GM18951 (cell line): ENCODE measurements at regions not wholly inside any gene's neighbourhood (a gene's known extent, or its start where the extent isn't known, plus 50 kb on each side); places are given as distances from the start of the nearest gene placed in this dataset.

Experiments
- POLR2A ChIP-seq: IDR thresholded peaks from 4 replicates; pipeline ENCODE4 v1.6.1; 2011; ENCODE audit warnings: mild to moderate bottlenecking; ENCODE audit not compliant: insufficient read length, insufficient read depth; ENCODE audit errors: extremely low read depth
- in situ Hi-C: fragments of 300-500 bp; cut with MboI; formaldehyde crosslinking; loops from one replicate; pipeline ENCODE4 v1.12.0; 2022; ENCODE audit warnings: low sequenced_read_pairs, mixed read lengths, inconsistent platforms; ENCODE audit not compliant: unreplicated experiment

- no peak for TF ChIP-seq POLR2A
- in situ Hi-C loops: loop anchor here (10.0 kb wide), 1 partner anchor 1083 kb away; no protein-coding TSS in a partner anchor
Measured at GRCh38 chr1:96971849-96972602, 250.4 kb downstream of the PTBP2 start.

GRCh38 chr1:96973605-96974004 is 252.0 kb downstream of the PTBP2 start:
- TF ChIP-seq POLR2A: no peak
- in situ Hi-C loops: loop anchor here (10.0 kb wide), 1 partner anchor 1081 kb away; no protein-coding TSS in a partner anchor

GRCh38 chr1:96978444-96978843 is 256.9 kb downstream of the PTBP2 start:
- in situ Hi-C loops: loop anchor here (10.0 kb wide), 1 partner anchor 1076 kb away; no protein-coding TSS in a partner anchor
- no peak for TF ChIP-seq POLR2A

- in situ Hi-C loops: loop anchor here (10.0 kb wide), 1 partner anchor 1076 kb away; no protein-coding TSS in a partner anchor
- TF ChIP-seq POLR2A: no peak
Measured at GRCh38 chr1:96978901-96979300, 257.3 kb downstream of the PTBP2 start.

GRCh38 chr1:96979304-96980268 is 258.0 kb downstream of the PTBP2 start:
- in situ Hi-C loops: loop anchor here (10.0 kb wide), 1 partner anchor 1075 kb away; no protein-coding TSS in a partner anchor
- no peak for TF ChIP-seq POLR2A

GRCh38 chr1:96980448-96980847 is 258.9 kb downstream of the PTBP2 start:
- in situ Hi-C loops: no loop called here
- no peak for TF ChIP-seq POLR2A

- in situ Hi-C loops: no loop called here
- no peak for TF ChIP-seq POLR2A
Measured at GRCh38 chr1:96981181-96981580, 259.6 kb downstream of the PTBP2 start.

GRCh38 chr1:96982118-96982517 is 260.5 kb downstream of the PTBP2 start:
- TF ChIP-seq POLR2A: no peak
- in situ Hi-C loops: no loop called here

- in situ Hi-C loops: no loop called here
- TF ChIP-seq POLR2A: no peak
Measured at GRCh38 chr1:96983866-96984265, 262.3 kb downstream of the PTBP2 start.

GRCh38 chr1:96987186-96987703 is 265.7 kb downstream of the PTBP2 start:
- in situ Hi-C loops: no loop called here
- TF ChIP-seq POLR2A: no peak

- in situ Hi-C loops: no loop called here
Measured at GRCh38 chr1:96989302-96989701, 267.7 kb downstream of the PTBP2 start.

GRCh38 chr1:96990136-96990535 is 268.6 kb downstream of the PTBP2 start:
- in situ Hi-C loops: no loop called here
- no peak for TF ChIP-seq POLR2A

More at GRCh38 chr1:96989302-96989701, 267.7 kb downstream of the PTBP2 start:
- no peak for TF ChIP-seq POLR2A

GRCh38 chr1:96991261-96991660 is 269.7 kb downstream of the PTBP2 start:
- TF ChIP-seq POLR2A: no peak
- in situ Hi-C loops: no loop called here
